GM21367 (cell line): ENCODE measurements at regions not wholly inside any gene's neighbourhood (a gene's known extent, or its start where the extent isn't known, plus 50 kb on each side); places are given as distances from the start of the nearest gene placed in this dataset.

Experiments used
- ATAC-seq: cut with Tn5 transposase; IDR thresholded peaks from one replicate; pipeline ENCODE4 v1.9.1; 2021; ENCODE audit not compliant: unreplicated experiment

DNA sequence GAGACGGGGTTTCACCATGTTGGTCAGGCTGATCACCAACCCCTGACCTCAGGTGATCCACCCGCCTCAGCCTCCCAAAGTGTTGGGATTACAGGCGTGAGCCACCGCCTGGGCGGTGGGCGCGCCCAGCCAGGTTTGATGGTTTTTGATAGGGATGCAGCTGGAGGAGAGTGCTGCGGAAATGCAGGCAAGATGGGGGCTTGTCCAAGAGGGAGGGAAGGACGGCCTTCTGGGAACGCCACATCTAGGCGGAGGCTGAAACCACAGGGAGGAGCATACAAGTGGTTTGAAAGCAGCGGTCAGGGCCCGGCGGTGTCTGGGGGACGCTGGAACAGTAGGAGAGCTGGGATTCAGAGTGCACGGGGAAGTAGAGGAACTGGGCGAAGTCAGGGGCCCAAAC is 134.6 kb downstream of the VRK1 start:
- ATAC-seq = no peak

DNA sequence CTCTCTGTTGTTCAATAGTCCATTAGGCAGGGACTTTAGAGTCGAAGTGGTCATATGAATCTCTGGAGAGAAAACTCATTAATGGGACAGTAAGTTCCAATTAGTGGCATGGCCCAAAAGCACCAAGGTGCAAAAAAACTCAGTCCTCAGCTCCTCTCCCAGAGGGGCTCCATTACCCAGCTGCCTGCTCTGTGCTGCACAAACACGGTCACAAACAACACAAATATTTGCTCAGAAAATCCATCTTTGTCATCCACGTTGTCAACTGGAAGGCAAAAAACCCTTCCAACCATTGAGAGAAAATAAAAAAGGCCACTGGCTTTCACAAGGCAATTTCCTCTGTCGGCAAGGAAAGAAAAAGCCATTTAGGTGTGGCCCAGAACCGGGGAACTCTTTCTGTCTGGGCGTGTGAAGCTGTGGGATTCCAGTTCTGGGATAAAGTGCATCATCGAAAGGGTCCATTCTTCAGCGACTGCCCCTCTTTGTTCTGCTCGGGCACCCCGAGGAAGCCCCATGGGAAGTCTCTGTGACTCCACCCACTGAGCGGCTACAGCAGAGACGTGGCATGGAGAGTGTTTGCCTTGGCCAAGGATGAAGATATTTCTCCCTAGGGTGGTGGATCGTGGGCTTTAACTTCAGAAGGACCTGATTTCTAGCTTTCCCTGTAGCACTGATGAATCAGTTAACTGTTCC is 137.6 kb downstream of the VRK1 start:
- no peak for ATAC-seq

DNA sequence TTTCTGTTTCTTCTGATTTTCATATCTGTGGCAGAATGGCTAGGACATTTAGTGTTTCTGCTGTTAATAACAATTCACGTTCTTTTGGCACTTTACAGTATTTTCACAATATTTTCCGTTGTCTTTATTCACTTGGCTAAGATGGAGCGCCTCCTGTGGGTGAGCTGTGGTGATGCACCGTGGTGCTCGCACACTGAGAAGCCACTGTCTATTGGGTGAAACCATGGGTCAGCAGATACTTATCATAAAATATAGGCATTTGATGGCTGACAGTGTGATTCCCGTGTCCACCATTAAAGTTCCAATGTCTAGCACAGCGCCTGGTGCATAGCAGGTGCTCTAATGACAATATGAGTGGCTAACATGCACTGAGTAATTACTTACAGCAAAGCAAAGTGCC is 141.8 kb downstream of the VRK1 start:
- no peak for ATAC-seq

DNA sequence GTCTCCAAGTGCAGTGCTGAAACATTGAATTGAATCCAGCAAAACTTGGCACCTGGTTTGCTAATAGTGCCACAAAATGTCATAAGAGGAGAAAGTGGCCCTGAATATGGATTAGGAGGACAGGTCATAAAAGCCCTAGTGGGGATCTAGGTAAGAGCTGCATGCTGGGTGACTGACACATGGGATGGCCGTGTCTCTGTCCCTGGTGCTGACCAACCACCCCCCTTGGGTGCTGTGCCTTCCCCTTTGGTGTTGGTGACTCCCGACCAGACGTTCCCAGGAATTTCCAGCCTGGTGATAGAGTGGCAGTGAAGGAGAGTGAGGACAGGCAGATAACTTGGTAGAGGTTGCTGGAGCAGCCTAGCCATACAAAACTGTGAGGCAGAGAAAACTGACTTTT is 142.8 kb downstream of the VRK1 start:
- ATAC-seq = no peak

DNA sequence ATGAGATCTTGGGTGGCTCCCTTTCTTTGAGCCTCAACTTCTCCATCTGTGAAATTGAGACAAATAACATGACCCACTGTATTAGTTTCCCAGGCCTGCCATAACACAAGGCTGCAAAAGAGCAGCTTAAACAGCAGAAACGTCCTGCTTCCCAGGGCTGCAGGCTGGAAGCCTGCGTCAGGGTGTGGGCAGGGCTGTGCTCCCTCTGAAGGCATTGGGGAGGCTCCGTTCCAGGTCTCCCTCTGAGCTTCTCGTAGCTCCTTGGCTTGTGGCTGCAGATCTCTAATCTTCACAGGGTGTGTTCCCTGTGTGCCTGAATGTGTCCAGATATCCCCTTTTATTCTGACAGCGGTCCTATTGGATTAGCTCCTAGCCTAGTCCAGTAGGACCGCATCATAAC is 147.1 kb downstream of the VRK1 start:
- no peak for ATAC-seq

DNA sequence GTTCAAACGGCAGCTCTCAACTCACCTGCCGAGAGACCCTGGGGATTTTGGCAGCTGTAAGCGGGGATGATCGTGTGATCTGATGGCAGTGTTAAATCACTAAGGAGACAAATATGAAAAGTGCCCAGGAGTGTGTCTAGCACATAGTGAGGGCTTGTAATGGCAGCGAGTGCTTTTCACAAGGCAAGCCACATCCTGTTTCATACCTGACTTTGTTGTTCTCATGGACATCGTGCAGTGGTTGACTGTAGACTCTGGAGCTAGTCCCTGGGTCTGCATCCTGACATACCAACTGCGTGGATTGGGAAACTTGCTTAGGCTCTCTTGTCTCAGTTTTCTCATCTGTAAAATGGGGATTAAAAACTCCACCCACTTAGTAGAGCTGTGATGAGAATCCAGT is 148.5 kb downstream of the VRK1 start:
- ATAC-seq = no peak

DNA sequence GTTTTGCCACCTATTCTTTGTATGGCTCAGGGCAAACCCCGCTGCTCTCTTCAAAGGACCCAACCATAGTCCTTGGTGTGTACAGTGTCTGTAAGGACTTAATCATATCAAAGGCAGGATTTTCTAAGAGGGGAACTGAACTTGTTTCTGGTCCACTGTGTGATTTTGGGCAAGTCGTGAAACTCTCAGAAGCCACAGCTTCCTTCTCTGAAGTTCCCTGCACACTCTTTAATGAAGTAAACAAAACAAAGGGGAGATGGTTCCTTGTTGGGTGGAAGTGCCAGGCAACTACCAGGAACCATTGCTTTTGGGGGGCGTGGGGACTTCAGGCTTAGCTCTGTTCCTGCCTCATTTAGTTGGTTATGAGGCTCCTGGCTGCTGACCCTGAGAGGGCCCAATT is 152.4 kb downstream of the VRK1 start:
- ATAC-seq = no peak

DNA sequence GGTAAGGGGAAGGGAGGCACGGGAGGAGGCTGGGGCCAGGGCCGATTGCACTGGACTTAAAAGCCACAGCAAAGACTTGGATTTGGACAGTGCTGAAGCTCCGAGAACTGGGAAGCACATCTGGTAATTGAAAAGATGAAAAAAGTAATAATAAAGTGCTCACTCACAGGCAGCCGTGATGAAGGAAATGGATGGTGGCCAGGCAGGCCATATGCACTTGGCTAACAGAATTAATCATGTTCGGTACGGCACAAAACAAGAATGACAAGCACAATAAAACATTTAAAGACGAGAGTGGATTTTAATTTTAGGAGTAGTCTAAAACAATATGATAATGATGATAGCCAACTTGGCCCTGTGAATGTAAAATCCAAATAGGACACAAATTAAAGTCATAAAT is 154.3 kb downstream of the VRK1 start:
- ATAC-seq = no peak

DNA sequence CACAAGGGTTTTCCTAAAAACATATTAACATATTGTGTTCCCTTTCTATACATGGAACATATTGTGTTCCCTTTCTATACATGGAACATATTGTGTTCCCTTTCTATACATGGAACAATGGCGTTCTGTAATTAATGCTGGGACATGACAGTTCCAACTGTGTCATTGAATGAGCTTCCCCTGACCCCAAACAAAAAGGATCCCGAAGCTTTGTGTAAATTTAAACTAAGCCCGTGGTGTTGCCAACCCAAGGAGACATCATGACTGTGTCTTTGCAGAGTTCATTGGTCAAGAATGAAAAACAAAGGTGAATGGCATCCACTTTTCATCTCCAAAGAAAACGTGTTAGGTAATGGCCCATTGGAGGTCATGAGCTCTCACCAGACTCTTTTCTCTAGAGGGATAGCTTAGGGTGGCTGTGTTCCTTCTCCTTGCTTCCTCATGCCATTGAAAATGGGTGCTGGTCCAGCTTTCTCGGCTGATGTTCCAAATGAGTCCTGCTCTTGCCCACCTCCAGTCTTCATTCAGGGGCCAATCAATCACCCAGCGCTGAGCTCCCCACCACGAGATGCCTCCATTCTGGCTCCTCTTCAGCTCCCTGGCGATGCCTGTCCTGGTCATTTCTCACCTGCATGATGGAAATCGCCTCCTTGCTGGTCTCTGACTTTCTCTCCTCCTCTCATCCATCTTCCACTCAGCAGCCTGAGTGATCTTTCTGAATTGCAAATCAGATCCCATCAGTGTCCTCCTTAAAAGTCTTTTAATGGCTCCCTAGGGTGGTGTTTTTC is 156.1 kb downstream of the VRK1 start:
- ATAC-seq = no peak

DNA sequence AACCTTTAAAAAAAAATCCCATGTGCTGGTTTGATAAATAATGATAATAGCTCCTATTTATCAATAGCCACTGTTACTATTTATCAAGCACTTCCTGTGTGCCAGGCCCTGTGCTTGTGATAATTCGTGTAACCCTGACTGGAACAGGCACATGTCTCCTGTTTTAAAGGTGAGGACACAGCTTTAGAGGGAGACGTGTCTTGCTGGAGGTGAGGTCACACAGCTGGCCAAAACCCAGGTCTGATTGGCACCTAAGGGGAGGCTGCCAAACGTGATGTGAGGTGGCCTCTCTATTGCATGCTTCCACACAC is 156.6 kb downstream of the VRK1 start:
- no peak for ATAC-seq

DNA sequence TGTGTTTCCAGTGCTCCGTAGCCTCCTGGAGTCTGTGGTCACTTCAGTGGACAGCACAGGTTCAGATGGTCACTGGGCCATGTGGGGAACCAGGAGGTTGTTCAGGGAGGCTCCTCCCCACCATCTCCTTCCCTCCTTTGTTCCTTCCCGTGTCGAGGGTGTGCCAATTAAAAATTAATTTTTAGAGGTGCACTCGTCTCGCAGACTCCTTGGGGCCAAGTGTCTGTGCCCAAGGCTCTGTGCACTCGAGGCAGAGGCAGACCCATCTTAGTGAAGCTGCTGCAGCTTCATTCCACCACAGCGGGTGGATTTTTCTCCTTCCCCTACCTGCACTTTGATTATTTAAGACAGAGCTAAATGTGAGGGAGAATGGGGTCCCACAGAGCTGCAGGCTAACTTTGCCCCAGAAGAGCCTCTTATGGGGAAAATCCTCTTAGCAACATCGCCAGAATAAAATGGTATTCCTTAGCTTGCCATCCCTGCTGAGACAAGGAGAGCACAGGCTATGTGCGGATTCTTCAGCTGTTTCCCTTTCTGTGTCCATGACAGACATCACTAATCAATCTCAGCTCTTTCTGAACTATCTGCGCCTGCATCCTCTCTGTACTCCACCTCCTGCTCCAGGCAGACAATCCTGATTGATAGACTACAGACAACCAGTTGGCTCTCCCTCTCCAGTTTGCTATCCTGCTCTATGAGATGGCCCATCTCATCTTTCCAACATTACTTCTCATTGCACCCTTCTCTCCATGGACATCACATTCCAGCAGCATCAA is 159.5 kb downstream of the VRK1 start:
- ATAC-seq = no peak

DNA sequence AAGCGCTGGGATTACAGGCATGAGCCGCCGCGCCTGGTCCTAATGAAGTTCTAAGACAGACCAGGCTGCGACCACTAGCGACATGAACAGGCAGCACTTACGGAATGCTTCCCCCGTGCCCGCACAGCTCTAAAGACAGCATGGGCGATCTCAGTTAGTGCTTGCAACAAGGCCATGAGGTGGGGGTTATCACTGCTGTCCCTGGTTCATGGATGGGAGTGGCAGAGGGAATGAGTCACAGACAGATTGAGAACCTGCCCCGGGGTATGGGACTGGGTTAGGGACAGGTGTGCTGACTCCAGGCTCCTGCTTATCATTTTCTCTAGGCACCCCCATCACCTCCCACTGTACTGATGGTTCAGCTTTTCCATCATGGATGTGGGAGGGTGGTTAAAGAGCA is 160.9 kb downstream of the VRK1 start:
- no peak for ATAC-seq

DNA sequence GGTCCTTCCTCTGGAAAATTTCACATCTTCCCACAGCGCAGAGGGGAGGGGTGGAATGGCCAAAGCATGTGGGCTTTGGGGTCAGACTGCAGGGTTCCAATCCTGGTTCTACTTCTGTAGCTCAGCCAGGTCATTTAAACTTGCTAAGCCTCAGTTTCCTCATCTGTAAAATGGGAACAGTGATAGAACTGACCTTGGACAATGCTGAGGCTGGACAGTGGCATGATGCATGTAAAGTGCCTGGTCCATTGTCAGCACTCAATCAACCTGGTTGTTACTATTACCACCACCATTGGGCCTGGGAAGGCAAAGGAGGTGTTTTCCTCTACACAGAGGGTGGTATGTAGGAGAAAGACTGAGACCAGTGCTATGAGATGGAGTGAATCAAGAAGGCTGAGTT is 162.8 kb downstream of the VRK1 start:
- ATAC-seq = no peak

DNA sequence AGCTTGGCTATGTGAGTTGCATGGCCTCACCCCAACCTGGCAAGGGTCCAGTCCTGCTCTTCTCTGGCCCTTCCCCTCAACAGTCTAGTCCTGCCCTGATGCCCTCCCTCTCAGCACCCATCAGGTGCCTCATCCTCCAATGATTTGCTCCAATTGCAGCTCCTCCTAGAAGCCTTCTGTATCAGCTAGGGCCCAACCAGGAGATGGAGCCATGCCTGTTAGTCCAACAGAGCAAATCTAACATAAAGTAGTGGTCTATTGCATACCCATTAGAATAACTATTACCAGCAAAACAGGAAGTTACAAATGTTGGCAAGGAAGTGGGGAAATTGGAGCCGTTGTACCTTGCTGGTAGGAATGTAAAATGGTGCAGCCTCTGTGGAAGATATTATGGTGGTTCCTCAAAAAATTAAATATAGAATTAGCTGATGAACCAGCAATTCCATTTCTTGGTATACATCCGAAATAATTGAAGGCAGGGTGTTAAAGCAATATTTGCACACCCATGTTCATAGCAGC is 163.5 kb downstream of the VRK1 start:
- ATAC-seq = no peak

DNA sequence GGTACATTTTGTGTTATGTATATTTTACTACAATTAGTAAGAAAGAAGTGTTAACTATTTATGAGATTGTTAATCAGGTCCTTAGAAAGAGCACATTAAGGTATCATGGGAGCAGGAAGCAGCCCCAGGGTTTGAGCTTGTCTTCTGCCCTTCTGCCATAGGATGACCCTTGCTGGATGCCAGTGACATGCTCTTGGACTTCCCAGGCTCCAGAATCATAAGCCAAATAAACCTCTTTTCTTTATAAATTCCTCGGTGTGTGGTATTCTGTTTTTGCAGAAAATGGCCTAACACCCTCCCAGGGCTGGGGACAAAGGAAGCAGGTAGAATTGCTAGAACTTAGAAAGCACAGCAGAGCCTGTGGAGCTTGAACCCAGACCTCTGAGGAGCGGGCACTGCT is 164.7 kb downstream of the VRK1 start:
- ATAC-seq = no peak

DNA sequence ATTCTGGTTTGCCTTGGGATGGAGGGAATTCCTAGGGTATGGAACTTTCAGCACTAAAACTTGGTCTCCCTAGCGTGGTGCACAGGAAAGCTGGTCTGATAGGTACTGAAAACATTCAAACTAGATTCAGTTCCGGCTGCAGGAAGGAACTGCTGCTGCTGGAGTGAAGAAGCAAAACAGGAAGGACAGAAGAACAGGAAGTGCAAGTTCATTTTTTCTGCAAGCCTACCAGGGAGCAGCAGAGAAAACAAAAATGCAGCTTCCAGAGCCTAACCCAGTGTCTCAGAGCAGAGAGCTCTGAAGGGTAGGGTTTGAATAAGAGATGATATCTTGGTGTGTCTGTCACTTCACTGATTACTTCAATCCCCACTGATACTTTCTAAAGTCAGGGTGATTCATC is 165.2 kb downstream of the VRK1 start:
- peak; percentile 55 for ATAC-seq

DNA sequence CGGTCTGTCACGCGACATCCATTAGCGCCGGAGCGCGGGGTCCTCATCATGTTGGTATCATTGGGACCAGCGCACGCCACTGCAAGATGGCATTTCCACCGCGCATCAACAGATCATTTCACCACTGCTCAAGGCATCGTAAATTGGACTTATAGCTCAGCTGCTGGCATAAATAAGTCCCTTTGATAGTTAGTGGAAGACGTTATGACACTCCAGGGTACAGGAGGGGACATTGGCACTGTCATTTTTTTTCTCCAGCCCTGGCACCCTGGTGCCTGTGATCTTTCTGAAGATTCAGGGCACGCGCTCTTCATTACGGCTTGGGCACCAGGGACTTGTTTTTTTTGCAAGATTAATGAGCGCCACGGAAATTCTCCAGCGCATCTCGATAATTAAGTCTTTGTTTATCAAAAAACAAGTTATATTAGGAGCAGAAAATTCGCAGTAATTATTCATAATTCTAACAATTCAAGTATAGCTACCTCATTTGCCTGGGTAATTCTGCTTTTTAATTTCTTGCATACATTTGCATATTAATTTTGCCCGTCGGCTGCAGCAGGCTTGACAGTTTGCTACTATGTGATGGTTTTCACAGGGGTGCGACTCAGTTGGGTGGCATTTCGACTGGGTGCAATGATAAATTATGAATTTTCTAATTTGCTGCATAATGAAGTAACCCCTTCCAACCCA is 167.7 kb downstream of the VRK1 start:
- no peak for ATAC-seq

DNA sequence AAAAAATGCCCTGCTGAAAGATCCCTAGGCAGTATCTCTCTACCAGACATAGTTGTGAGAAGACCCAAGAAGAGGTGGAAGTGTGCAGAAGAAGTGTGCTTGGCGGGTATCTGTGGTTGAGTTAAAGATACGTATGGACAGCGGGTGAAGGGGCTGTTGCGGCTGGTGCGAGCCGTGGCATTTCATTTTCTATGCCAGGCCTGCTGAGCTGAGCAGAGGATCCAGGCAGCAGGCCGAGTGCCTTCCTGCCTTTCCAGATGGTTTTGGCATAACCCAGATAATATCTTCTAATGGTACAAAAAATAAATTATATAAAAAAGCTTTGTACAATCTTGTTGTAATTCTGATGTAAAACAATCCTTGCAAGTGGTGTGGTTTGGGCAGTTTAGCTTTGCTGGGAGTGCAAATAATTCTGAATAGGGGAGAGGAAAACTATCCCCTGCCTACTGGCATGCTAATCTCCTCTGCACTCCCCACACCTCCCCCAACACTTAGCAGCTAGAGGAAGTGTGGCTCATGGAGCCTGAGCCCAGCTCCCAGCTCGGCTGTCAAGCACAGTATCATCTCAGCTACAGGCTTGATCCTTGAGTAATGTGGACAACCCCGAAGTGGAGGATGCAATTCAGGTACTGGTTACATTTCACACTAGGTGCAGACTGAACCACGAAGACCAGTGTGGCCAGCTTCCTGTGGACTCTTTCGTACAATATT is 168.9 kb downstream of the VRK1 start:
- ATAC-seq = no peak

DNA sequence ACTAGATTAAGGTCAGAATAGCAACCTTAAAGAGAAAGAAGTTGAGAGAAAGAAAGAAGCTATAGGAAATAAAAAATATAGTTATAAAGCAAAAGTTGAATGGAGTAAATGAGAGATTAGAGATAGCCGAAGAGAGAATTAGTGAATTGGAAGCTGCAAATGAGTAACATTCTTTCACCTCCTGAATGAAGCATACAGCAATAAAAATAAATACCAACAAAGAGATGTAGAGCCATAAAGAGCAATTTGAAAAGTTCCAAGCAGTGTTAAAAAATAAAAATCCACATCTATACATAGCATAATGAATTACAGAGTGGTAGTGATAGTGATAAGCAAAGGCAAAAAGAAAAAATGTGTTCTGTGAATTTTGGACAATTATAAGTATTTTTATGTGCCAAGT is 177.9 kb downstream of the VRK1 start:
- ATAC-seq = no peak

DNA sequence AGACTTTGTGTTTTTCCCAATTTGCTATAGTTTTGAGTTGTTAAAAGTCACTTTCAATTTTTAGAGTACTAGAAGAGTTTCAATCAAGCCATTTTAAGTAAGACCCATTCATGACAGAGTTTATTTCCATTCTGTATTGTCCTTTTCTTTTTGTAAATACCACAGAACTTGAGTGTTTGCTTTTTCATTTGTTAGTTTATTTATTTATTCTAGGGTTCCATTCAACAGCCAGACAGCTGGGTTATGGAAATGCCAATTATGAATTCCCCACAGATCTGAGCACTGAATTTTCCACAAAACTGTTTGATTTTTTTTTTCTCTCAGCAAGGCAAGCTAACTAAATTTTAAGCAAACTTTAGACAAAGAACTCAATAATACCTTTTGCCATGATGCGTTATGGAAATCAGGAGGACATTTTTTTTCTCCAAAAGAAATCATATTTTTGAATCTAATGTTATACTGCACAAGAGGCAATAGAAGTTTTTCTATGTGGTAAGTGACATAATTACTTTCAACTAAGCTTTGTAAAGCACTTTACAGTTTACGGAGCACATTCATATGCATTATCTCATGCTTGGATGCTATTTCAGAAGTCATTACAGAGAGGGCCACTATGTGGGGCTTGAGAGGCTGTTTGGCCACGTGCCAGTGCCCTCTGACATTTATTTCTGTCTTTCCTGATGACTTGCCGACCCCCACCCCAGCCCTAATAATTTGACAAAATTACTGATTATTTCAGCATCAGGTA is 181.5 kb downstream of the VRK1 start:
- ATAC-seq = no peak
